ENCODE measurements at regions not wholly inside any gene's neighbourhood (a gene's known extent, or its start where the extent isn't known, plus 50 kb on each side); places are given as distances from the start of the nearest gene placed in this dataset.

GRCh38 chr6:165881806-165882205, 218.8 kb upstream of the PDE10A start:
- TF ChIP-seq POLR2A (IDR thresholded peaks at IDR 0.05), result no peak
- TF ChIP-seq CTCF (IDR thresholded peaks at IDR 0.05), result no peak
- no peak for TF ChIP-seq POLR2AphosphoS5 (IDR thresholded peaks at IDR 0.05)
- Histone ChIP-seq H3K27me3 (replicated peaks; ENCODE audit: insufficient read depth) (peaks cover 4% of the 10 kb centered on the region), H3K36me3 (no peaks in the 10 kb centered on the region), H3K4me3 (no peak overlapping the region), H3K27ac (no peak overlapping the region), H3K4me1 (replicated peaks) (no peaks in the 10 kb centered on the region), H3K9me3 (no peaks in the 10 kb centered on the region)
- DNase-seq (ENCODE audit: low spot score), result no peak
- WGBS, result 71% methylated on average over 9 of the region's 9 CpGs
- intact Hi-C loops (cut with DNase I), result loop anchor here (5.0 kb wide), 1 partner anchor 520 kb away; no protein-coding TSS in a partner anchor

GRCh38 chr6:165880686-165881085, 217.6 kb upstream of the PDE10A start:
- no peak for TF ChIP-seq POLR2A (IDR thresholded peaks at IDR 0.05)
- no peaks in the 10 kb centered on the region for H3K36me3 ChIP-seq
- no peak overlapping the region for H3K4me3 ChIP-seq
- no peak for DNase-seq (ENCODE audit: low spot score)
- 51% methylated on average over 2 of the region's 2 CpGs for WGBS
- no peaks in the 10 kb centered on the region for H3K9me3 ChIP-seq
- intact Hi-C loops (cut with DNase I), result loop anchor here (5.0 kb wide), 1 partner anchor 522 kb away; no protein-coding TSS in a partner anchor
- no peak overlapping the region for H3K27ac ChIP-seq
- H3K4me1 ChIP-seq (replicated peaks), result no peaks in the 10 kb centered on the region
- H3K27me3 ChIP-seq (replicated peaks; ENCODE audit: insufficient read depth), result peaks cover 6% of the 10 kb centered on the region

- Histone ChIP-seq H3K9me3 (no peaks in the 10 kb centered on the region), H3K4me1 (replicated peaks) (no peaks in the 10 kb centered on the region), H3K27me3 (replicated peaks; ENCODE audit: insufficient read depth) (peaks cover 11% of the 10 kb centered on the region), H3K27ac (no peak overlapping the region), H3K4me3 (no peak overlapping the region), H3K36me3 (no peaks in the 10 kb centered on the region)
- TF ChIP-seq POLR2A (IDR thresholded peaks at IDR 0.05) (no peak), POLR2AphosphoS5 (IDR thresholded peaks at IDR 0.05) (no peak), CTCF (IDR thresholded peaks at IDR 0.05) (no peak)
- no peak for DNase-seq (ENCODE audit: low spot score)
- WGBS, result 70% methylated on average over 3 of the region's 3 CpGs
- intact Hi-C loops (cut with DNase I), result no loop called here
These were observed 214.7 kb upstream of the PDE10A start for GRCh38 chr6:165877773-165878172.

- 68% methylated on average over 5 of the region's 5 CpGs for WGBS
- no peaks in the 10 kb centered on the region for H3K4me1 ChIP-seq (replicated peaks)
- no peak overlapping the region for H3K27ac ChIP-seq
- H3K27me3 ChIP-seq (replicated peaks; ENCODE audit: insufficient read depth), result peaks cover 11% of the 10 kb centered on the region
- intact Hi-C loops (cut with DNase I), result no loop called here
- H3K9me3 ChIP-seq, result no peaks in the 10 kb centered on the region
- no peak for TF ChIP-seq POLR2AphosphoS5 (IDR thresholded peaks at IDR 0.05)
- TF ChIP-seq CTCF (IDR thresholded peaks at IDR 0.05), result no peak
- no peak for TF ChIP-seq POLR2A (IDR thresholded peaks at IDR 0.05)
- H3K4me3 ChIP-seq, result no peak overlapping the region
- H3K36me3 ChIP-seq, result no peaks in the 10 kb centered on the region
- no peak for DNase-seq (ENCODE audit: low spot score)
These were observed 214.2 kb upstream of the PDE10A start for GRCh38 chr6:165877192-165877591.

GRCh38 chr6:165876588-165876987, 213.5 kb upstream of the PDE10A start:
- 11% methylated on average over 6 of the region's 6 CpGs for WGBS
- DNase-seq (ENCODE audit: low spot score), result no peak
- intact Hi-C loops (cut with DNase I), result no loop called here
- H3K4me3 ChIP-seq, result no peak overlapping the region
- TF ChIP-seq CTCF (IDR thresholded peaks at IDR 0.05) (no peak), POLR2AphosphoS5 (IDR thresholded peaks at IDR 0.05) (no peak), POLR2A (IDR thresholded peaks at IDR 0.05) (no peak)
- no peaks in the 10 kb centered on the region for H3K4me1 ChIP-seq (replicated peaks)
- H3K27me3 ChIP-seq (replicated peaks; ENCODE audit: insufficient read depth), result peaks cover 11% of the 10 kb centered on the region
- H3K36me3 ChIP-seq, result no peaks in the 10 kb centered on the region
- H3K9me3 ChIP-seq, result no peaks in the 10 kb centered on the region
- no peak overlapping the region for H3K27ac ChIP-seq

Data from prostate gland (tissue), 2 donors.